ENCODE measurements at regions not wholly inside any gene's neighbourhood (a gene's known extent, or its start where the extent isn't known, plus 50 kb on each side); places are given as distances from the start of the nearest gene placed in this dataset.

GRCh38 chr15:26214290-26214689 is 351.2 kb upstream of the ATP10A start:
- Histone ChIP-seq H3K9me3 (ENCODE audit: control insufficient read depth in 1 of 2, insufficient read depth in 1 of 2, low read depth in 1 of 2, low read length in 2 of 2) (peaks cover 0 to 35% of the 10 kb centered on the region in 2 experiments; a peak in 2 of 4 replicates), H3K79me2 (ENCODE audit: insufficient read depth, low read length) (no peaks in the 10 kb centered on the region), H4K20me1 (ENCODE audit: insufficient read depth) (no peaks in the 10 kb centered on the region), H3K27me3 (ENCODE audit: insufficient read depth, low read length) (no peaks in the 10 kb centered on the region), H3K27ac (ENCODE audit: low read depth, low read length) (no peak overlapping the region), H3K4me2 (ENCODE audit: low read length) (no peak overlapping the region), H3K36me3 (ENCODE audit: control insufficient read depth in 1 of 2, insufficient read depth in 2 of 2, low read length in 2 of 2) (no peaks in the 10 kb centered on the region), H3K9me2 (ENCODE audit: insufficient read depth) (no peaks in the 10 kb centered on the region), H3K4me1 (ENCODE audit: control insufficient read depth in 1 of 2, insufficient read depth in 2 of 2, low read length in 2 of 2) (no peaks in the 10 kb centered on the region), H3K4me3 (replicated peaks in 1 of 2; ENCODE audit: low read depth in 1 of 2, low read length in 2 of 2) (no peak overlapping the region), H2AFZ (ENCODE audit: low read depth, low read length, poor library complexity, severe bottlenecking) (no peak overlapping the region), H3K9ac (ENCODE audit: low read length) (no peak overlapping the region)
- no peak for TF ChIP-seq EZH2 (IDR thresholded peaks at IDR 0.05)
- no peak for TF ChIP-seq POLR2AphosphoS5 (IDR thresholded peaks at IDR 0.05; ENCODE audit: low read depth, low read length)
- TF ChIP-seq POLR2A (IDR thresholded peaks at IDR 0.05; ENCODE audit: borderline replicate concordance, extremely low read depth, insufficient read depth, insufficient read length), result no peak
- no peak for TF ChIP-seq SIN3A (IDR thresholded peaks at IDR 0.05; ENCODE audit: low read depth)
- TF ChIP-seq TCF7L2 (IDR thresholded peaks at IDR 0.05; ENCODE audit: borderline replicate concordance, extremely low read depth, insufficient read depth, insufficient read length), result no peak
- CTCF ChIA-PET, result no interaction called here
- intact Hi-C loops (cut with micrococcal nuclease), result no loop called here
- BruUV-seq (replicated peaks), result no TSS peak
- RAD21 ChIA-PET (ENCODE audit: low non-redundant PET in 1 of 2, low total read pairs in 2 of 2, uncharacterized antibody in 2 of 2, unreplicated experiment in 2 of 2), result no interaction called here
- ATAC-seq (no peak), DNase-seq (ENCODE audit: low read depth, low spot score) (no peak)
- POLR2A ChIA-PET, result no interaction called here

GRCh38 chr15:26213427-26213826 is 350.3 kb upstream of the ATP10A start:
- H3K9me2 ChIP-seq (ENCODE audit: insufficient read depth), result no peaks in the 10 kb centered on the region
- no peak overlapping the region for H3K9ac ChIP-seq (ENCODE audit: low read length)
- no peak for TF ChIP-seq ZNF274 (IDR thresholded peaks at IDR 0.05; ENCODE audit: low read depth, low read length)
- no peak for TF ChIP-seq SIN3A (IDR thresholded peaks at IDR 0.05; ENCODE audit: low read depth)
- TF ChIP-seq CTCF (IDR thresholded peaks at IDR 0.05 in 2 of 3, conservative IDR thresholded peaks at IDR 0.05 in 1 of 3; ENCODE audit: borderline replicate concordance in 1 of 3, insufficient read depth in 1 of 3, low read depth in 2 of 3, low read length in 2 of 3), result no peak
- no peak for TF ChIP-seq POLR2A (IDR thresholded peaks at IDR 0.05; ENCODE audit: borderline replicate concordance, extremely low read depth, insufficient read depth, insufficient read length)
- TF ChIP-seq TCF7L2 (IDR thresholded peaks at IDR 0.05; ENCODE audit: borderline replicate concordance, extremely low read depth, insufficient read depth, insufficient read length), result no peak
- no peak for TF ChIP-seq ZBTB33 (IDR thresholded peaks at IDR 0.05; ENCODE audit: extremely low read depth, insufficient replicate concordance, low read length)
- no peak for TF ChIP-seq EZH2phosphoT487 (IDR thresholded peaks at IDR 0.05; ENCODE audit: borderline replicate concordance)
- TF ChIP-seq EZH2 (IDR thresholded peaks at IDR 0.05), result no peak
- no peak for TF ChIP-seq CEBPB (IDR thresholded peaks at IDR 0.05; ENCODE audit: low read depth)
- no peak for TF ChIP-seq SP1 (IDR thresholded peaks at IDR 0.05; ENCODE audit: low read depth)
- no peak for TF ChIP-seq ZFX (IDR thresholded peaks at IDR 0.05)
- H3K9me3 ChIP-seq (ENCODE audit: control insufficient read depth in 1 of 2, insufficient read depth in 1 of 2, low read depth in 1 of 2, low read length in 2 of 2), result peaks cover 0 to 39% of the 10 kb centered on the region in 2 experiments; a peak in 2 of 4 replicates
- ChIA-PET CTCF (no interaction called here), POLR2A (no interaction called here), RAD21 (ENCODE audit: low non-redundant PET in 1 of 2, low total read pairs in 2 of 2, uncharacterized antibody in 2 of 2, unreplicated experiment in 2 of 2) (no interaction called here)
- BruUV-seq (replicated peaks), result no TSS peak
- intact Hi-C loops (cut with micrococcal nuclease), result no loop called here
- ATAC-seq, result no peak
- no peaks in the 10 kb centered on the region for H4K20me1 ChIP-seq (ENCODE audit: insufficient read depth)
- no peaks in the 10 kb centered on the region for H3K36me3 ChIP-seq (ENCODE audit: control insufficient read depth in 1 of 2, insufficient read depth in 2 of 2, low read length in 2 of 2)
- H3K4me3 ChIP-seq (replicated peaks in 1 of 2; ENCODE audit: low read depth in 1 of 2, low read length in 2 of 2), result no peak overlapping the region
- H3K4me2 ChIP-seq (ENCODE audit: low read length), result no peak overlapping the region
- DNase-seq (ENCODE audit: low read depth, low spot score), result no peak
- no peak overlapping the region for H3K27ac ChIP-seq (ENCODE audit: low read depth, low read length)
- no peaks in the 10 kb centered on the region for H3K79me2 ChIP-seq (ENCODE audit: insufficient read depth, low read length)
- H3K27me3 ChIP-seq (ENCODE audit: insufficient read depth, low read length), result no peaks in the 10 kb centered on the region
- H2AFZ ChIP-seq (ENCODE audit: low read depth, low read length, poor library complexity, severe bottlenecking), result no peak overlapping the region
- H3K4me1 ChIP-seq (ENCODE audit: control insufficient read depth in 1 of 2, insufficient read depth in 2 of 2, low read length in 2 of 2), result no peaks in the 10 kb centered on the region
